ENCODE measurements at regions not wholly inside any gene's neighbourhood (a gene's known extent, or its start where the extent isn't known, plus 50 kb on each side); places are given as distances from the start of the nearest gene placed in this dataset.

DNA sequence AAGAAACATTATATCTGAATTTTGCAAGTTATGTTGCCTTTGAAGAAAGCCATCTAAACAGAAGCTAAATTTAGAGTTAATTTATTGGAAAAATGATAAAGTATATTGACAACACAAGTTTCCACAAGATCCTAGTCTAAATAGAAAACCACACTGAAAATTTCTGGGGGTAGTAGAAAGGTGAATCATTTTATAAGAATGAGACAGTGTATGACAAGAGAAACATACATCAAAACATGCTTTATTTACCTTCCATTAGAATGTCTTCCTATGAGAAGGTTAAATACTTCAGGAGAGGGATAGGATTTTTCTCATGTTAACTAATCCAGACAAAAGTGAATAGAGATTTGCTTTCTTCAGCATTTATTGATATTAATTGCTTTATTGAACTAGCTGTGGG, 1389.8 kb upstream of the ZEB2 start:
- DNase-seq (ENCODE audit: low read depth, low spot score) (no peak), ATAC-seq (no peak)
- in situ Hi-C loops (cut with HindIII; ENCODE audit: low pct_unique_long_range_greater_than_20kb, low sequenced_read_pairs) (no loop called here), intact Hi-C loops (cut with micrococcal nuclease; ENCODE audit: unreplicated experiment) (no loop called here)
- H3K4me3 ChIP-seq (ENCODE audit: low read depth in 2 of 2, low read length in 2 of 2): no peak overlapping the region
- ChIA-PET POLR2A (no interaction called here), CTCF (no interaction called here)
- no TSS peak for BruUV-seq (replicated peaks)
- H3K27ac ChIP-seq (ENCODE audit: low read length): no peak overlapping the region
- H3K4me1 ChIP-seq (ENCODE audit: control insufficient read depth, insufficient read depth, low read length): no peaks in the 10 kb centered on the region
- TF ChIP-seq, protein P1, sequence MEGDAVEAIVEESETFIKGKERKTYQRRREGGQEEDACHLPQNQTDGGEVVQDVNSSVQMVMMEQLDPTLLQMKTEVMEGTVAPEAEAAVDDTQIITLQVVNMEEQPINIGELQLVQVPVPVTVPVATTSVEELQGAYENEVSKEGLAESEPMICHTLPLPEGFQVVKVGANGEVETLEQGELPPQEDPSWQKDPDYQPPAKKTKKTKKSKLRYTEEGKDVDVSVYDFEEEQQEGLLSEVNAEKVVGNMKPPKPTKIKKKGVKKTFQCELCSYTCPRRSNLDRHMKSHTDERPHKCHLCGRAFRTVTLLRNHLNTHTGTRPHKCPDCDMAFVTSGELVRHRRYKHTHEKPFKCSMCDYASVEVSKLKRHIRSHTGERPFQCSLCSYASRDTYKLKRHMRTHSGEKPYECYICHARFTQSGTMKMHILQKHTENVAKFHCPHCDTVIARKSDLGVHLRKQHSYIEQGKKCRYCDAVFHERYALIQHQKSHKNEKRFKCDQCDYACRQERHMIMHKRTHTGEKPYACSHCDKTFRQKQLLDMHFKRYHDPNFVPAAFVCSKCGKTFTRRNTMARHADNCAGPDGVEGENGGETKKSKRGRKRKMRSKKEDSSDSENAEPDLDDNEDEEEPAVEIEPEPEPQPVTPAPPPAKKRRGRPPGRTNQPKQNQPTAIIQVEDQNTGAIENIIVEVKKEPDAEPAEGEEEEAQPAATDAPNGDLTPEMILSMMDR (IDR thresholded peaks at IDR 0.05): no peak
- TF ChIP-seq REST (IDR thresholded peaks at IDR 0.05; ENCODE audit: insufficient read depth in 1 of 2, low read depth in 2 of 2, low read length in 1 of 2) (no peak), POLR2AphosphoS5 (IDR thresholded peaks at IDR 0.05; ENCODE audit: low read depth, low read length) (no peak), TCF7L2 (IDR thresholded peaks at IDR 0.05; ENCODE audit: low read depth, low read length) (no peak), SIN3A (IDR thresholded peaks at IDR 0.05; ENCODE audit: borderline replicate concordance, insufficient read depth, low read depth, low read length) (no peak)
- H3K36me3 ChIP-seq (ENCODE audit: control insufficient read depth, insufficient read depth, low read length): no peaks in the 10 kb centered on the region
- H3K27me3 ChIP-seq (ENCODE audit: control insufficient read depth, insufficient read depth, low read length): no peaks in the 10 kb centered on the region
- H3K9me3 ChIP-seq (ENCODE audit: control insufficient read depth, insufficient read depth, low read depth, low read length): no peaks in the 10 kb centered on the region

- no peak overlapping the region for H3K4me3 ChIP-seq (ENCODE audit: low read depth in 2 of 2, low read length in 2 of 2)
- POLR2A ChIA-PET: no interaction called here
- intact Hi-C loops (cut with micrococcal nuclease; ENCODE audit: unreplicated experiment) (no loop called here), in situ Hi-C loops (cut with HindIII; ENCODE audit: low pct_unique_long_range_greater_than_20kb, low sequenced_read_pairs) (no loop called here)
- no peaks in the 10 kb centered on the region for H3K36me3 ChIP-seq (ENCODE audit: control insufficient read depth, insufficient read depth, low read length)
- H3K27ac ChIP-seq (ENCODE audit: low read length): no peak overlapping the region
- no TSS peak for BruUV-seq (replicated peaks)
- DNase-seq (ENCODE audit: low read depth, low spot score) (no peak), ATAC-seq (no peak)
- H3K27me3 ChIP-seq (ENCODE audit: control insufficient read depth, insufficient read depth, low read length): no peaks in the 10 kb centered on the region
- no peaks in the 10 kb centered on the region for H3K9me3 ChIP-seq (ENCODE audit: control insufficient read depth, insufficient read depth, low read depth, low read length)
- no peak for TF ChIP-seq TCF7L2 (IDR thresholded peaks at IDR 0.05; ENCODE audit: low read depth, low read length)
- no peak for TF ChIP-seq REST (IDR thresholded peaks at IDR 0.05; ENCODE audit: insufficient read depth in 1 of 2, low read depth in 2 of 2, low read length in 1 of 2)
- TF ChIP-seq POLR2AphosphoS5 (IDR thresholded peaks at IDR 0.05; ENCODE audit: low read depth, low read length): no peak
- TF ChIP-seq SIN3A (IDR thresholded peaks at IDR 0.05; ENCODE audit: borderline replicate concordance, insufficient read depth, low read depth, low read length): no peak
- TF ChIP-seq, protein P1 (IDR thresholded peaks at IDR 0.05): no peak
- no peaks in the 10 kb centered on the region for H3K4me1 ChIP-seq (ENCODE audit: control insufficient read depth, insufficient read depth, low read length)
- CTCF ChIA-PET: no interaction called here
Measured at GRCh38 chr2:145909175-145909755, 1389.3 kb upstream of the ZEB2 start.
